ENCODE measurements at regions not wholly inside any gene's neighbourhood (a gene's known extent, or its start where the extent isn't known, plus 50 kb on each side); places are given as distances from the start of the nearest gene placed in this dataset.

- TF ChIP-seq CTCF (IDR thresholded peaks at IDR 0.05; ENCODE audit: insufficient read depth, low read length, poor library complexity, severe bottlenecking) = no peak
- no peak for TF ChIP-seq EZH2phosphoT487 (conservative IDR thresholded peaks at IDR 0.05; ENCODE audit: low read length)
Measured at GRCh38 chr18:56065086-56065485, 477.1 kb upstream of the TCF4 start.

Data from SU-DHL-6 (cell line).